ENCODE measurements at regions not wholly inside any gene's neighbourhood (a gene's known extent, or its start where the extent isn't known, plus 50 kb on each side); places are given as distances from the start of the nearest gene placed in this dataset.

- H3K27me3 ChIP-seq (ENCODE audit: control insufficient read depth, insufficient read depth): no peaks in the 10 kb centered on the region
- H3K27ac ChIP-seq (ENCODE audit: low read length): no peak overlapping the region
- intact Hi-C loops (cut with DNase I): no loop called here
- H3K9me3 ChIP-seq (ENCODE audit: control insufficient read depth, low read length): no peaks in the 10 kb centered on the region
- DNase-seq: no peak
- WGBS: 75% methylated on average over 2 of the region's 2 CpGs
- no peak overlapping the region for H3K4me3 ChIP-seq (ENCODE audit: low read length)
- no peaks in the 10 kb centered on the region for H3K4me1 ChIP-seq (ENCODE audit: control insufficient read depth, insufficient read depth, low read length)
- no peak for ATAC-seq
Measured at GRCh38 chr3:18790384-18790783, 357.9 kb upstream of the KCNH8 start.

- Histone ChIP-seq H3K27me3 (ENCODE audit: control insufficient read depth, insufficient read depth) (no peaks in the 10 kb centered on the region), H3K9me3 (ENCODE audit: control insufficient read depth, low read length) (no peaks in the 10 kb centered on the region), H3K27ac (ENCODE audit: low read length) (no peak overlapping the region), H3K4me3 (ENCODE audit: low read length) (no peak overlapping the region), H3K4me1 (ENCODE audit: control insufficient read depth, insufficient read depth, low read length) (no peaks in the 10 kb centered on the region)
- WGBS: 98% methylated on average over 1 of the region's 1 CpG
- DNase-seq (no peak), ATAC-seq (no peak)
- intact Hi-C loops (cut with DNase I): no loop called here
Measured at GRCh38 chr3:18789734-18790133, 358.6 kb upstream of the KCNH8 start.

GRCh38 chr3:18787441-18787840, 360.9 kb upstream of the KCNH8 start:
- intact Hi-C loops (cut with DNase I): no loop called here
- Histone ChIP-seq H3K4me1 (ENCODE audit: control insufficient read depth, insufficient read depth, low read length) (no peaks in the 10 kb centered on the region), H3K27ac (ENCODE audit: low read length) (no peak overlapping the region), H3K27me3 (ENCODE audit: control insufficient read depth, insufficient read depth) (no peaks in the 10 kb centered on the region), H3K9me3 (ENCODE audit: control insufficient read depth, low read length) (no peaks in the 10 kb centered on the region), H3K4me3 (ENCODE audit: low read length) (no peak overlapping the region)
- DNase-seq (no peak), ATAC-seq (no peak)
- 91% methylated on average over 2 of the region's 2 CpGs for WGBS

GRCh38 chr3:18786650-18787323, 361.5 kb upstream of the KCNH8 start:
- Histone ChIP-seq H3K27me3 (ENCODE audit: control insufficient read depth, insufficient read depth) (no peaks in the 10 kb centered on the region), H3K4me1 (ENCODE audit: control insufficient read depth, insufficient read depth, low read length) (no peaks in the 10 kb centered on the region), H3K27ac (ENCODE audit: low read length) (no peak overlapping the region), H3K4me3 (ENCODE audit: low read length) (no peak overlapping the region), H3K9me3 (ENCODE audit: control insufficient read depth, low read length) (no peaks in the 10 kb centered on the region)
- DNase-seq (no peak), ATAC-seq (no peak)
- WGBS: 86% methylated on average over 1 of the region's 1 CpG
- intact Hi-C loops (cut with DNase I): no loop called here

GRCh38 chr3:18782191-18782590, 357.1 kb upstream of the SATB1 start:
- no peaks in the 10 kb centered on the region for H3K9me3 ChIP-seq (ENCODE audit: control insufficient read depth, low read length)
- intact Hi-C loops (cut with DNase I): no loop called here
- H3K27me3 ChIP-seq (ENCODE audit: control insufficient read depth, insufficient read depth): no peaks in the 10 kb centered on the region
- no peaks in the 10 kb centered on the region for H3K4me1 ChIP-seq (ENCODE audit: control insufficient read depth, insufficient read depth, low read length)
- H3K27ac ChIP-seq (ENCODE audit: low read length): no peak overlapping the region
- WGBS: 83% methylated on average over 2 of the region's 2 CpGs
- H3K4me3 ChIP-seq (ENCODE audit: low read length): no peak overlapping the region
- DNase-seq (no peak), ATAC-seq (no peak)

GRCh38 chr3:18780959-18781358, 355.8 kb upstream of the SATB1 start:
- DNase-seq (no peak), ATAC-seq (no peak)
- no peaks in the 10 kb centered on the region for H3K4me1 ChIP-seq (ENCODE audit: control insufficient read depth, insufficient read depth, low read length)
- no peaks in the 10 kb centered on the region for H3K9me3 ChIP-seq (ENCODE audit: control insufficient read depth, low read length)
- no peak overlapping the region for H3K27ac ChIP-seq (ENCODE audit: low read length)
- 83% methylated on average over 3 of the region's 3 CpGs for WGBS
- intact Hi-C loops (cut with DNase I): no loop called here
- H3K4me3 ChIP-seq (ENCODE audit: low read length): no peak overlapping the region
- no peaks in the 10 kb centered on the region for H3K27me3 ChIP-seq (ENCODE audit: control insufficient read depth, insufficient read depth)

GRCh38 chr3:18779704-18780103, 354.6 kb upstream of the SATB1 start:
- WGBS: 76% methylated on average over 2 of the region's 2 CpGs

GRCh38 chr3:18778598-18778997, 353.5 kb upstream of the SATB1 start:
- DNase-seq (no peak), ATAC-seq (no peak)
- intact Hi-C loops (cut with DNase I): no loop called here
- no peaks in the 10 kb centered on the region for H3K27me3 ChIP-seq (ENCODE audit: control insufficient read depth, insufficient read depth)
- H3K27ac ChIP-seq (ENCODE audit: low read length): no peak overlapping the region
- no peaks in the 10 kb centered on the region for H3K9me3 ChIP-seq (ENCODE audit: control insufficient read depth, low read length)
- H3K4me1 ChIP-seq (ENCODE audit: control insufficient read depth, insufficient read depth, low read length): no peaks in the 10 kb centered on the region
- WGBS: 68% methylated on average over 2 of the region's 2 CpGs
- H3K4me3 ChIP-seq (ENCODE audit: low read length): no peak overlapping the region

More at GRCh38 chr3:18779704-18780103, 354.6 kb upstream of the SATB1 start:
- Histone ChIP-seq H3K4me1 (ENCODE audit: control insufficient read depth, insufficient read depth, low read length) (no peaks in the 10 kb centered on the region), H3K4me3 (ENCODE audit: low read length) (no peak overlapping the region), H3K9me3 (ENCODE audit: control insufficient read depth, low read length) (no peaks in the 10 kb centered on the region), H3K27me3 (ENCODE audit: control insufficient read depth, insufficient read depth) (no peaks in the 10 kb centered on the region), H3K27ac (ENCODE audit: low read length) (no peak overlapping the region)
- ATAC-seq: no peak
- DNase-seq: no peak
- intact Hi-C loops (cut with DNase I): no loop called here

- no peak for ATAC-seq
- Histone ChIP-seq H3K4me3 (ENCODE audit: low read length) (no peak overlapping the region), H3K27ac (ENCODE audit: low read length) (no peak overlapping the region), H3K27me3 (ENCODE audit: control insufficient read depth, insufficient read depth) (no peaks in the 10 kb centered on the region), H3K4me1 (ENCODE audit: control insufficient read depth, insufficient read depth, low read length) (no peaks in the 10 kb centered on the region), H3K9me3 (ENCODE audit: control insufficient read depth, low read length) (no peaks in the 10 kb centered on the region)
- DNase-seq: no peak
- intact Hi-C loops (cut with DNase I): no loop called here
Measured at GRCh38 chr3:18778094-18778493, 353.0 kb upstream of the SATB1 start.

GRCh38 chr3:18775501-18775900, 350.4 kb upstream of the SATB1 start:
- no peak overlapping the region for H3K4me3 ChIP-seq (ENCODE audit: low read length)
- H3K27ac ChIP-seq (ENCODE audit: low read length): no peak overlapping the region
- H3K4me1 ChIP-seq (ENCODE audit: control insufficient read depth, insufficient read depth, low read length): no peaks in the 10 kb centered on the region
- no peaks in the 10 kb centered on the region for H3K27me3 ChIP-seq (ENCODE audit: control insufficient read depth, insufficient read depth)
- H3K9me3 ChIP-seq (ENCODE audit: control insufficient read depth, low read length): no peaks in the 10 kb centered on the region
- WGBS: 89% methylated on average over 2 of the region's 2 CpGs
- no peak for DNase-seq
- intact Hi-C loops (cut with DNase I): no loop called here
- no peak for ATAC-seq

GRCh38 chr3:18774319-18775088, 349.4 kb upstream of the SATB1 start:
- Histone ChIP-seq H3K4me3 (ENCODE audit: low read length) (no peak overlapping the region), H3K27me3 (ENCODE audit: control insufficient read depth, insufficient read depth) (no peaks in the 10 kb centered on the region), H3K27ac (ENCODE audit: low read length) (no peak overlapping the region), H3K4me1 (ENCODE audit: control insufficient read depth, insufficient read depth, low read length) (no peaks in the 10 kb centered on the region), H3K9me3 (ENCODE audit: control insufficient read depth, low read length) (no peaks in the 10 kb centered on the region)
- 52% methylated on average over 2 of the region's 2 CpGs for WGBS
- ATAC-seq: no peak
- intact Hi-C loops (cut with DNase I): no loop called here
- no peak for DNase-seq

Measured in right cardiac atrium (tissue), 5 donors.